Activated T-cell treated with anti-CD3 and anti-CD28 coated beads for 48 hours (primary cell): ENCODE measurements at regions not wholly inside any gene's neighbourhood (a gene's known extent, or its start where the extent isn't known, plus 50 kb on each side); places are given as distances from the start of the nearest gene placed in this dataset.
"Not testable (repeated sequence)": the region's sequence is repeated elsewhere in the genome, so short reads cannot be mapped to it uniquely, and the experiment has no call there.

Experiments used
- DNase-seq: peaks from one replicate; pipeline ENCODE4 v3.0.0-alpha.2; 2020; ENCODE audit warnings: low read depth

DNA sequence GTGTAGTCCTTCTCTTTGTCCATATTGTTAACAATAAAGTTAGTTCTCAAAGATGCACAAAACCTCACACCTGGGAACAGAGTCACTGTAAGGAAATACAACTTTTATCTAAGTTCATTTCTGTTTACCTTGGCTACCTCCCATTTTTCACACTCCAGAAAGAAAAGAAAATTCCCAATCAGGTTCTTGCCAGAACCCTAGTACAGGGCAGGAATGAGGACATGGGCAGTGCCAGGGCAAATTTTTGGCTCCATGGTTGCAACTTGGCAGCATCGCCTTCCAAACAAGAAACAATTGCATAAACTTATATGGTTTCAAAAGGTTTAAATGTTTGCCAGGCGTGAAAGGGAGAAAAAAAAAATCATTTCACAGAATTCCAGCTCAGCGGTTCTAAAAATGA, 296.3 kb upstream of the PRKD1 start:
- no peak for DNase-seq

DNA sequence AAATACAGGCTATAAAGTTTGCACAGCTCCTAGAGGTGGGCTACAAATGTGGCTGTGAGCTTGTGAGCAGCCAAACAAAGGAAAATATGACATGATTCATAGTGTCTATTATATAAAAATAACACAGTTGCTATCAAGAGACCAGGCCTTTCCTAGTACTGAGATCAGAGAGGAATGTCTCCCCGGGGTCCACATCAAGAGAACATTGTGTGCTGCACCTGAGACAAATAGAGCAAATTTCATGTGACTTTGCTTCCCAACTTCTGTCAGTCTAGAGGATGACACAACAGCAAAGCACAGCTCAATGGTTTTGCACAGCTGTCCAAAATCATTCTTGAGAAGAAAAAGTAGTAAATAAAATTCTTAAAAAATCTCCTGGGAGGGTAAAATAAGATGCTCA, 297.5 kb upstream of the PRKD1 start:
- DNase-seq = no peak

DNA sequence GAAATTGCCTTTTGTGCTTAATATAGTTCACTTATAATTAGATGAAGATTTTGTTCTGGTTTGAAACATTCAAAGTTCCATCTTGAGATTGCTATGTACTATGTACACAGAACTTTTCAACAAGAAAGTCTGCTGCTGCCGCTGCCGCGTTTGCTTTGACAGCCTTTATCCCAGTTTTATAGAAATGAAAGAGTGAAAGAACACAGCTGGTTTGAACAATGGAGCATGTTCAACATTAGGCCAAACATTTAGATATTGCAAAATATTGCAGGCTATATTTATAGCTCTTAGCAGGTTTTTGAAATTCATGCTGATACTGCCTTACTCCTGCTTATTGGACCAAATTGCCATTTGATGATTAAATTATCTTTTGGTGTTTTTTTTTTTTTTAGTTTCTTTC, 299.8 kb upstream of the PRKD1 start:
- DNase-seq = no peak

DNA sequence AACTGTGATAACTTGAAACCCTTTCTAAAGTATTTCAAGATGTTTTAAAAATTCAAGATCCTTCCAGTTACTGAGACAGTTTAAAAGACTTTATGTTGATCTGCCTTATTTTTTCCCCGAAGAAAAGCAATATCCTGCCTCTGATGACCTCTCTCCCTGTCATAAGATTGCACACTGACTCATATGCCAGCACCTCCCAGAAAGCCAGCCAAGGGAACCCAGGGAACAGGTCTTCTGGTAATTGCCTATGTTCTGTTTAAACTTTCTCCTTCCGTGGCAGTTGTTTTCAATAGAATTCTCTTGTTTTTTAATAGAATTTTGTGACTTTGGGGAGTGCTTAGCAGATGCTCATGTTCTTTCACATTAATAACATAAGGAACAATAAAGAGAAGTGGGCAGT, 300.2 kb upstream of the PRKD1 start:
- DNase-seq = no peak

DNA sequence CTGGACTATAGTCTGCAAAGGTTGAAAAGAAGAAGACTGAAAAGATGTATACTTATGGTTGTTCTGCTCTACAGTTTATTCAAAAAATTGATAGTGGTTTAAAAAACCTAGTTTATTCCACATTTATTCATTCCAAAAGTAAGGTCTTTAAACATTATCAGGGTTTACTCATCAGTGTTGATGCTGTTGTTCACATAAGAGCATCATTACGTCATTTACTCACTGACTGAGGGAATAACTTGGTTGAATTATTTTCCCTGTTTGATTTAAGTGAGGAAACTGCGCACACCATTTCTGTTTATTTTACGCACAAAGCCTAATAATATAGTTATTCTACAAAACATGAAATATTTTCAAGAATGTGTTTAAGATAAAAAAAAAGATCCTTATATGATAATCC, 303.1 kb upstream of the PRKD1 start:
- no peak for DNase-seq

DNA sequence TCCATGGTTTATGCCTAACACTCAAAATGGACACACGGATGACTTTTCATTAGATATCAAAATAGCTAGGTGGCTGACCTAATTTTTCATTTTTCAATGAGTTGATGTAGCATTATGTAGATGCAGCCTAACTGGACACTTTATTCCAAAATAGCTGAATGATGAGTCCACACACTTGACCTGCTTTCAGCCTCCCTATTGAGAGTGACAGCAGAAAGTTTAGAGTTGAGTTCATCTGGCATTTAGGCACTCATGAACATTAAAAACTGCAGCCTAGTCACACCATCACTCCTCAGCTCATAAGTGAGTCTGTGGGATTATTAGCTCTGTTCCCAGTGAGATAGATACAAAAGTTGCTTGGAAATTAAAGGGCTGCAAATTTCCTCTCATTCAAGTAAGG, 307.3 kb upstream of the PRKD1 start:
- DNase-seq = no peak

DNA sequence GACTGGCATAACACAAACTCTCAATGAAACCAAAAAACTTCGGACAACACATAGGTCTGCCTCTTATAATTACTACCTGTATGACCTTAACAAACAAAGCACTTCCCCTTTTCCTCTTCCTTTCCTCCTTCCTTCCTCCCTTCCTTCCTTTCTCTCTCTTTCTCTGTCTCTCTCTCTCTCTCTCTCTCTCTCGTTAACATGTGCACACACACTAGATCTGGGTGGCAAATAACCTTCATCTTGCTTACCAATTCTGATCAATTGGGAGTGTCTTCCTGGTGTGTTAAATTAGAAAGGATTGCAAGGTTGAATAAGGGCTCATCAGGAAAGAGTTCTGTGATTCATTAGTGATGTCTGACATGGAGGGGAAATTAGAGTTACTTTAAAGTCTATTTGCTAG, 307.8 kb upstream of the PRKD1 start:
- DNase-seq = no peak

DNA sequence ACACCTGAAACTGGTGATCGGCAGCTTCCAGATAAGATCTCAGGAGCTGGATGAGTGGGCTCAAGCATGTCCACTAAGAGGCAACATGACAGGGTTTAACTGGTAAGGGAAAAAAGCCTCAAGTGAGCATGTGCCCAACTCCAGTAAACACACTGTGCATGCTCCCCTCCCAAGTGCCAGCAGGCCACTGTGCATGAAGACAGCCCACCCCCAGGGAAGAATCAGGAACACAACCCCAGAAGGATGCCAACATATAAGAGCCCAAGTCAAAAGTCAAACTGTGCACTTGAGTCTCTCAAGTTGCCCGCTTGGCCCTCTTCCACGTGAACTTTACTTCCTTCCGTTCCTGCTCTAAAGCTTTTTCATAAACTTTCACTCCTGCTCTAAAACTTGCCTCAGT, 311.3 kb upstream of the PRKD1 start:
- no peak for DNase-seq

DNA sequence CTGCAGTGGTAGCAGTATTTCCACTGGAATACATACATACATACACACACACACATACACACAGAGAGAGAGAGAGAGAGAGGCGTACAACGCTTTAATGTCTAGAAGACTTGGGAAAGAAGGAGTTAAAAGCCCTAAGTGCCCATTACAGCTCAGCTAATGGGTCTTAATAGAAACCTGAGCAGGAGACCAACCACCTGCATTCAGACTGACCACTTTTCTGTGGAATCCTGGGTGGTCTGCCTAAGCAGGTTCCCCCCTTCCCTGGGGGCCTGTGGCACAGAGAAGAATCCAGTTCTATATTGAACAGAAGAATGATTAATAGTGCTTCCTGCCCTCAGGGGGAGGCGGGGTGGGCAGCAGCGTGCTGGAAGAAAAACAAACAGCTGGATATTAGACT, 312.4 kb upstream of the PRKD1 start:
- DNase-seq = no peak

DNA sequence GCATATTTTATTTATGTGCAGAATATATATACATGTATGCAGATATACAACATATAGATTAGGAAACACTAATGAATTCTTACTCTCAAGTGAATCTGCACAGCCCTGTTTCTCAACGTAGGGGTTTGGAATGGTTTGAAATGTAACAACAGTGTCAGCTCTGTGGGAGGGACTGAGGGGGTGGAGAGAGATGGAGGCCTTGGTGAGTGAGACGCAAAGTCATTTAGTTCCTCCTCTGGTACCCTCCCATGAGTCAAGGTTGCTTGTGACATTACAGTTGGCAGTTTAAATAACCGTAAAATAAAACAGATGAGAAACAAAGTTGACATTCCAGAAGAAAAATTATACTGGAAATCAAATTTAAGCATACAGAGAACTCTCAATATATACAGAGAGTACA, 313.0 kb upstream of the PRKD1 start:
- no peak for DNase-seq

DNA sequence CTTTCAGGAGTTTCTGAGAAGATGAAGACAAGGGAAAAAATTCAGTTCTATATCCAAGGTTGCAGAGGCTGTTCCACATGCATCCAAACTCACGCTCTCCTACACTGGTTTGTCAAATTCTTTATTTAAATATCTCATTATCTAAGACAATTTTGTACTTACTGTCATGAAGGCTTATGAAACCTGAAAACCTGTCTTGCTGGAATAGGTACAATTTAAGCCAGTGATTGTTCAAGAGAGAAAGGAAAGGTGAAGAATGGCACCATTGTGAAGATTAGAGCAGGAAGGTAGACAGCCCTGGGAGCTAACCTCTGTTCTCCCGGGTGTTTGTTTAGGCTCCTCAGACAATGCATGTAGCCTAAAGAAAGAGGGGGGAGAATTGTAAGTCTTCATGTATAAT, 315.1 kb upstream of the PRKD1 start:
- DNase-seq = no peak

DNA sequence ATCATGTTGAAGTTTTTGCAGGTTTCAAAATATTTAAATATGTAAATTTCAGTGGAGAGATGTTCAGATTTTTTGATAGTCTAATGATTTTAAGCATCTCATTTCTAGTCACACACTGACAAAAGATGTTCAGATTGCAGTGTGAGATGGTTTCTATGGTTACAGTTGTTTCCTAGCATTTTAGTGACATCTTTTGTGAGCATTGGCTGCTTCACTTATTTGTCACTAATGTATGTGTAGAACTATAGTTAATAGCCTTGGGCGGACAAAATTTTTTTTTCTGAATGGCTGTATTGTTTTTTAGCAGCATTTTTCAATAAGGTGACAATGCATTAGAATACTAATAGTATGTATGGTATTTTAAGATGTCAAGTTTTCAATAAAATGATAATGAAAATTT, 315.6 kb upstream of the PRKD1 start:
- no peak for DNase-seq

DNA sequence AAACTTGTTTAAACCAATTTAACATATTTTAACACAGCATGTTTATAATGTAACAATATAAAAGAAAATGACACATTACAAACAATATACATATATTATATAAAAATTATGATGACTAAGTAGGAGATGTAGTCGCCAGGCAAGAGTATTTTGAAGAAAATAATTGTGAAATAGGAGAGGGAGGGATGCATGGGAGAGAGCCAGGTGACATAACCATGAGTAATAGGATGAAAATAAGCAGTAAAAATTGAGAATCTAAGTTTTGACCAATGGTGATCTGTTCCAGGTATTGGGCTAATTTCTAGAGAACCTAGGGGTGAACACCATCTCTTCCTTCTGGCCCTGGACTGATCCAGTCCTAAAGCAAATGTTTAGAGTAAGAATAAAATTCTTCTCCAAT, 315.2 kb upstream of the G2E3 start:
- DNase-seq = no peak

DNA sequence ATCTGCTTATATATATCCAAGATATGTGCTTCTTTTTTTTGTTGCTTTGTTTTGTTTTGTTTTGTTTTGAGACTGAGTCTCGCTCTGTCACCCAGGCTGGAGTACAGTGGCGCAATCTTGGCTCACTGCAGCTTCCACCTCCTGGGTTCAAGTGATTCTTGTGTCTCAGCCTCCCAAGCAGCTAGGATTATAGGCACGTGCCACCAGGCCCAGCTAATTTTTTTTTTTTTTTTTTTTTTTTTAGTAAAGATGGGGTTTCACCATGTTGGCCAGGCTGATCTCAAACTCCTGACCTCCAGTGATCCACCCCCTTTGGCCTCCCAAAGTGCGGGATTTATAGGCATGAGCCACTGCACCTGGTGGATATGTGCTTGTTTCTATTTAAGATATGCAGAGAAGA, 314.6 kb upstream of the G2E3 start:
- DNase-seq = not testable (repeated sequence)

DNA sequence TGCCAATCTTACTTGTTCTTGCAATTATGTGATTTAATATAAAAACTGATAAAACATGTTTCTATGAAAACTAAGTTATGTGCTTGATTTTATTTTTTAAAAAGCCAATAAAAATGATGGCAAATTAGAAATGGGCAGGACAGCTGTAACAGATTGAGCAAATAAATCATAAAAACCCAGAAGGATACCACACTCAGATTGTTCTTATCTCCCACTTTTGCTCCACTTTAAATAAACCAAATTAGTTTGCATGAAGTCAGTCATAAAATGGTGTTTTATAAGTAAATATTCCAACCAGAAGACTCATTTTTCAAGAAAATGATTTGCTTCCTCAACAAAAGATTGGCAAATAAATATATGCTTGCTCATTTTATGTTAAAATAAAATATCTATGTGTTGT, 307.9 kb upstream of the G2E3 start:
- DNase-seq = no peak

DNA sequence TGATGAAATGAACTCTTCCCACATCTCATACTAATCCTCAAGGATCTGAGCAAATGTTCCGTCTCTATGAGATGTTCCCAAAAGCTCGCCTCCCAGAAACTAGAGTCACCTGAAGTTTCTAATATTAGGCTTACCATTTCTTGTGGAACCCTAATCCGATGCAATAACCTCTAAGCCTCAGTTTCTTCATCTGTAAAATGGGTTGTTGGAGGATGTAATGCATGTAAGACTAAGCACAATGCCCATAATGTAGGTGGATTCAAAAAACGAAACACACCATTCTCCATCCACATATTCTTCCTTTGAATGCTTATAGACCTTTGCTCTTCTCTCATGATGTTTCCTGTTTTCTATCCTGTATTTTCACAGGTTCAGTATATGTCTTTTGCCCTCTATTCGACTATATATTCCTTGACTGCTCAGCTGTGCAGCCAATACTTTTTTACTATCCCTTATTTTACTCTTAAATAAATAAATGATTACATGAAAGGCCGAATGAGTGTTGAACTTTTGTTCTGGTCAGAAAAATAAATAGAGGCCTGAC, 307.3 kb upstream of the G2E3 start:
- no peak for DNase-seq

DNA sequence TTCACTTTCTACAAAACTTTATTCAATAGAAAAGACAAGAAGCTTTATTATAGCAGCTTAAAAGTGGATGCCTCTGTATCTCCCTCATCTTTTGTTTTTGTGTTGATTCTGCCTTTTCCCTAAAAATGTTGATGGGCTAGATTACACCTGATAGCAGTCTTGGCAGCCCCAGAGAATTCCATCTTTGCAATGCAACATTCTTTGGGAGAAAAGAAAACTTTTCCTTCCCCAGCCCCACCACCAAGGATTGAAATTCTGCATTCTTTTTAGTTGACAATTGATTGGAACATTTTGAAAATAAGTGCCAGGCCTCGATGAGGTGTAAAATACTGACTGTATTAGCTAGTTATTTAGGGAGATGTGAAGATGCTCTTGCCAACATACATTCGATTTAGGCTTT, 306.8 kb upstream of the G2E3 start:
- no peak for DNase-seq

DNA sequence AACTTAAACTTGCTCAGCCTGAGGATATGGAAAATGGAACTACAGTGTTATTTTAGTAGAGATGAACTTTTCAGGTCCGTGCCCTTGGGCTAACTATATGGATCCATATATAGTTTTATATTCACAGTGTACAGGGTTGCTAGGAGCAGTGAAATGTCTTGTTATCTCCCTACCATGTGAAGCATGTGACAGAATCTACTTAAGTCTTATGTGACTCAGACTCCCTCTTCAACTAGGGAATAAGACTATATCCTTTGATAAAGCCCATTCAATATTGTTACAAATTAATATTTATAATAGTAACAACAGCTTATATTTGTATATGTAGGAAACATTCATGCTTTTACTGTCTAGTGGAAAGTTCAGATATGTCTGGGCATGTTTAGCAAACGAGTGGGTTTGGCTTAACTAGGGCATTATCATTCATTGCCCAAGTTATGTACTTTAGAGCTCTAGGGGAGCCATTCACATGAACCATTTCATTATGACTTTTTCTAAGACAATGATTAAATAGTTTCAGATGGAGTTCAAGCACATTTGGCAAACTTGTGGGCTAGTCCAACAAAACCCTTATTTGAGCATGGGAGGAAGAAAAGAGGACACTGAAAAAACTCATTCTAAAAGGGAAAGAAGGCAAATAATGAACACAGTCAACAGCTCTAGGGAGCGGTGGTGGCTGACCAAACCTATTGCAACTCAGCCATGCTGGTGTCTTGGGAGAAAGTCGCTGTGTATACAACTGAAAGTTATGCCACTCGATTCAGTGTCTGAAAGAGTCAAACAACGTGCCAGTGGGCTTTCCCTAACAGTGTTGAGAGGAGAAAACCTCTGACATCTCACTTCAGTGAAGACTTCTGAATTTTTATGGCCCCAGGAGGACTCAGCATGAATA, 305.9 kb upstream of the G2E3 start:
- no peak for DNase-seq

DNA sequence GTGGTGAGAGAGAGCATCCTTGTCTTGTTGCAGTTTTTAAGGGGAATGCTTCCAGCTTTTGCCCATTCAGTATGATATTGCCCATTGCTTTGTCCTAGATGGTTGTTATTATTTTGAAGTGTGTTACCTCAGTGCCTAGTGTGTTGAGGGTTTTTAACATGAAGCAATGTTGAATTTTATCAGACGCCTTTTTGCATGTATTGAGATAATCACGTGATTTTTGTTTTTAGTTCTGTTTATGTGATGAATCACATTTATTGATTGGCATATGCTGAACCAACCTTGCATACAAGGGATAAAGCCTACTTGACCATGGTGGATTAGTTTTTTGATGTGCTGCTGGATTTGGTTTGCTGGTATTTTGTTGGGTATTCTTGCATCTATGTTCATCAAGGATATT, 302.3 kb upstream of the G2E3 start:
- no peak for DNase-seq

DNA sequence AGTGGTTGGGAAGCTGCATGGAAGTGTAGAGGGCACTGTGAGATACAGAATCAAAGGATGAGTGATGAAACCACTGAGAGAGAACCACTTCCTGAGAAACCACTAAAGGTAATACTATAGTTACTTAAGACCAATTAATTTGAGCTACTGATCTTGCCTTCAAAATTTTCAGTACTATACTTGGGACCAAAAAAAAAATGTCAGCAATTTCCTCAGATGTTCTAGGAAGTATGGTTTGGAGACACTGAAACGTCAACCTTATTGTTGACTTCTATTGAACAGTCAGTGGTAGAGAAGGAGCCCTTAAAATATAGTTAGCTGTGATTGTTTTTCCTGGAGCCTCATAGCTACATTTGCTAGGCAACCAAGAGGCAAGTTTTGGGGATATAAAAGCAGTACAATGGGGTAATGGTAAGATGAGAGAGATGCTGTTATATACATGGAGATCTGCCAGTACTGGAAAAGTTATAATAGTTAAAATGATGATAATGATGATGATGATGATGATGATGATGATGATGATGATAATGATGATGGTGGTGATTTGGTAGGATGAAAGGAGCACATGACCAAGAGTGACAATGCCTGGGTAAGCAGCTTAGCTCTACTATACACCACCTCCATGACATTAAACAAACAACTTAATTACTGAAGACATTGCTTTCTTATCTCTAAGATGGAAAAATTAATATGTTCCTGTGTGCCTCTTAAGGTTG, 300.9 kb upstream of the G2E3 start:
- no peak for DNase-seq

DNA sequence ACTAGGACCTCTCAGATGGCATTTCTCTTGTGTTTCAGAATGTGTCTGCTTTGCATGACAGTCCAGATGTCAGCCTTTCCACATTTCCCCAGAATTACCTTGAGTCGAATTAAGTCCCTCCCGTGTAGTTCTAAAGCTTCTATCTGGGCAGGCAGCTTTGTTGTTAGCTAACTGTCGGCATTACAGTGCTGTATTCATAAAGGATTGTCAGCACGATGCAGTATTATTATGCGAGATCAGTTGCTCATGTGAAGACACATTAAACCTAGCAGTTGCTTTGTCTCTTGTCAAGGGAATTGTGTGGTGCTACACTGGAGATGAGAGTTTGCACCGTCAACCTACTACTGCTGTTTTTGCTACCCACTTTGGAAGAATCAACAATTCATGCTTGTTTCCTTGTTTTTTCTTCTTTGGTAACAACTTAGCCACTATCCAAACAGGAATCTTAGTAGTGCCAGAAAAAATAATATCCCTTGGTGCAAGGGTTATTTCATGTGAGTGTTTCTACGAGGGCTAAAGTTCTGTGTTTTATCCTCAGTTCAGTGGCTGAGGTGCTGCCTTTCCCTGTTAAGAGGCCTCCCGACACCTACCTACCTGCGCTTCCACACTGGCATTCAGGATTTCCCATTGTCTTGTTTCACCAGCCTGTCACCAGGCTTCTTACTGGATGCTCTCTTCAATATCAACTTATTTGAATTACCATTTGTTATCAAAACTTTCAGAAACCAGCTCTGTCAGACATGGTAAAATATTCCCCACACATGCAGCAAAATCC, 297.9 kb upstream of the G2E3 start:
- no peak for DNase-seq

DNA sequence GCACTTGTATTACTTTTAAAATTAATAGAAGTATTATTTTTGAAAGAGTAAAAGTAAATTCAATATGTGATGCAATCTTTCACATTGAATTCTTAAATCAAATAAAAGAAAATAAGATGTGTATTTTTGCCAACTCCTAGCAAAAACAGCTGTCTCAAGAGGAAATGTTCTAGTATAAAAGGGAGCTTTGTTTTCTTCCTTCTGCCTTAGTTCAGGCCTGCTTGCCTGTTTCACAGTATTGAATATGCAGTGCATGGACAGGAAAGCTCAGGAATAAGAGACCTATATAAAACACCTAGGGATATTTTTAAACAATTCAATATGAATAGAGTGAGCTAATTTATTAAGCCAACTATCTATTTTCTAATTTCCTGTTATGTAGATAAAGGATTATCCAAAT, 294.8 kb upstream of the G2E3 start:
- DNase-seq = no peak

DNA sequence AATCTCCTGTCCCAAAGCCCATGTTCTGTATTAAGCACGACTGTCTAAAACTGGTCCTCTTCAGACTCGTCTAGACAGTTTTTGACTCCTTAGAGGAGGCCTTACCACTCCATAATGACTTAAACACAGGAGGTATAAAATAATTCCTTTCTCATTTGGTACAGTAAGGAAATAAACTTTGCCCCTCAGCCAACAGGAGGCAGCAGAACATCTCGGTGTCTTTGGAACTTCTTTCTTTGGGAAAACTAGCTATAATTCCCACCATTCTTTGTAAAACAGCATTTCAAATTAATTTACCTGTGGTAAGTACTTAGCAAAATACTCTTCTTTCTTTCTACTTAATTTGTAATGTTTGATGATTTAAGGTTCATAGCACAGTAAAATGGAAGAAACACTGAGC, 292.7 kb upstream of the G2E3 start:
- DNase-seq = no peak
